ENCODE measurements at regions not wholly inside any gene's neighbourhood (a gene's known extent, or its start where the extent isn't known, plus 50 kb on each side); places are given as distances from the start of the nearest gene placed in this dataset.
"Not testable (repeated sequence)": the region's sequence is repeated elsewhere in the genome, so short reads cannot be mapped to it uniquely, and the experiment has no call there.

GRCh38 chr6:120268256-120268655 is 918.7 kb upstream of the MAN1A1 start:
- H3K4me3 ChIP-seq (ENCODE audit: low read depth, low read length); H3K9me3 ChIP-seq (ENCODE audit: control insufficient read depth, insufficient read depth, low read length); H3K27ac ChIP-seq (ENCODE audit: low read depth, low read length); H3K27me3 ChIP-seq (ENCODE audit: control insufficient read depth, insufficient read depth, low read length); H3K36me3 ChIP-seq (ENCODE audit: control insufficient read depth, insufficient read depth, low read length); H3K9ac ChIP-seq (ENCODE audit: low read depth, low read length); H3K4me1 ChIP-seq (ENCODE audit: control insufficient read depth, insufficient read depth, low read length): not testable (repeated sequence)

DNA sequence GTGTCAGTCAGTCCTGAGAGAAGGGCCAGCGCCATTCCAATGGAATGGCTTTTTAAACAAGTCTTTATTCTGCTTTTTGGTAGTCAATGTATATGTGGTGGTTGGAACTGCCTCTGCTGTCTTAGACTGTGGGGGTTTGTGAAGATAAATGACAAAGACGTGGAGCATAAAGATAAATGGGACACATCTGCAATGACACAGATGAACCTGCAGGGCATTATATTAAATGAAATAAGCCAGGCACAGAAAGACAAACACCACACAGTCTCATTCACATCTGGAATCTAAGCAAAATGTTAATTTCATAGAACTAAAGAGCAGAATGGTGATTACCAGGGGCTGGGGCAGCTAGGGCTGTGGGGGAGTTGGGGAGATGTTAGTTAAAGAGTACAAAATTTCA is 912.8 kb upstream of the MAN1A1 start:
- Histone ChIP-seq H3K9me3 (ENCODE audit: control insufficient read depth, insufficient read depth, low read length) (no peaks in the 10 kb centered on the region), H3K27ac (ENCODE audit: low read depth, low read length) (no peak overlapping the region), H3K36me3 (ENCODE audit: control insufficient read depth, insufficient read depth, low read length) (no peaks in the 10 kb centered on the region), H3K27me3 (ENCODE audit: control insufficient read depth, insufficient read depth, low read length) (no peaks in the 10 kb centered on the region), H3K9ac (ENCODE audit: low read depth, low read length) (no peak overlapping the region), H3K4me3 (ENCODE audit: low read depth, low read length) (no peak overlapping the region), H3K4me1 (ENCODE audit: control insufficient read depth, insufficient read depth, low read length) (no peaks in the 10 kb centered on the region)

- no peak overlapping the region for H3K4me3 ChIP-seq (ENCODE audit: low read depth, low read length)
- no peak overlapping the region for H3K27ac ChIP-seq (ENCODE audit: low read depth, low read length)
- no peaks in the 10 kb centered on the region for H3K9me3 ChIP-seq (ENCODE audit: control insufficient read depth, insufficient read depth, low read length)
- H3K4me1 ChIP-seq (ENCODE audit: control insufficient read depth, insufficient read depth, low read length), result no peaks in the 10 kb centered on the region
- H3K36me3 ChIP-seq (ENCODE audit: control insufficient read depth, insufficient read depth, low read length), result no peaks in the 10 kb centered on the region
- no peaks in the 10 kb centered on the region for H3K27me3 ChIP-seq (ENCODE audit: control insufficient read depth, insufficient read depth, low read length)
- no peak overlapping the region for H3K9ac ChIP-seq (ENCODE audit: low read depth, low read length)
Measured at GRCh38 chr6:120260636-120261035, 911.1 kb upstream of the MAN1A1 start.

DNA sequence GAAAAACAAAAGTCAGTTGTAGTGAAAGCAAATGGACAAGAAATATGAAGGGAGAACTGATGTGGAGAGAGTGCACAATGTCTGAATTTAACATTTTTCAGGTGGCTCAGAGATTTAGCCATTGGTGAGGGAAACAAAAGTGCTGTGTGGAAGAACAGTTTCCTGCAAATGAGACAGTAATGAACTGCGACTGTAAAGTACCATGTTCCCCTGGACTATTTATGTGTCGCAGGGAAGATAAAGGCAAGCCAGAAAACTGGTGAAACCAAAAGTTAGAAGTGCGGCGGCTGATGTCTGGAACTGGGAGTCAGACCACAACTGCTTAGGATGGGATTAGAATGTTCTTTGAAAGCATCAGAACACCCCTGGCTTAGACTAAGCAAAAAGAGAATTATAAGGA is 905.1 kb upstream of the MAN1A1 start:
- no peaks in the 10 kb centered on the region for H3K4me1 ChIP-seq (ENCODE audit: control insufficient read depth, insufficient read depth, low read length)
- no peaks in the 10 kb centered on the region for H3K9me3 ChIP-seq (ENCODE audit: control insufficient read depth, insufficient read depth, low read length)
- no peaks in the 10 kb centered on the region for H3K27me3 ChIP-seq (ENCODE audit: control insufficient read depth, insufficient read depth, low read length)
- no peak overlapping the region for H3K27ac ChIP-seq (ENCODE audit: low read depth, low read length)
- no peak overlapping the region for H3K9ac ChIP-seq (ENCODE audit: low read depth, low read length)
- H3K4me3 ChIP-seq (ENCODE audit: low read depth, low read length), result no peak overlapping the region
- H3K36me3 ChIP-seq (ENCODE audit: control insufficient read depth, insufficient read depth, low read length), result no peaks in the 10 kb centered on the region

- no peaks in the 10 kb centered on the region for H3K36me3 ChIP-seq (ENCODE audit: control insufficient read depth, insufficient read depth, low read length)
- no peak overlapping the region for H3K4me3 ChIP-seq (ENCODE audit: low read depth, low read length)
- no peaks in the 10 kb centered on the region for H3K27me3 ChIP-seq (ENCODE audit: control insufficient read depth, insufficient read depth, low read length)
- no peak overlapping the region for H3K9ac ChIP-seq (ENCODE audit: low read depth, low read length)
- no peaks in the 10 kb centered on the region for H3K4me1 ChIP-seq (ENCODE audit: control insufficient read depth, insufficient read depth, low read length)
- no peak overlapping the region for H3K27ac ChIP-seq (ENCODE audit: low read depth, low read length)
- no peaks in the 10 kb centered on the region for H3K9me3 ChIP-seq (ENCODE audit: control insufficient read depth, insufficient read depth, low read length)
Measured at GRCh38 chr6:120248451-120248850, 898.9 kb upstream of the MAN1A1 start.

GRCh38 chr6:120237221-120237620 is 887.7 kb upstream of the MAN1A1 start:
- H3K27ac ChIP-seq (ENCODE audit: low read depth, low read length), result no peak overlapping the region
- H3K4me1 ChIP-seq (ENCODE audit: control insufficient read depth, insufficient read depth, low read length), result no peaks in the 10 kb centered on the region
- H3K9ac ChIP-seq (ENCODE audit: low read depth, low read length), result no peak overlapping the region
- H3K27me3 ChIP-seq (ENCODE audit: control insufficient read depth, insufficient read depth, low read length), result no peaks in the 10 kb centered on the region
- no peaks in the 10 kb centered on the region for H3K9me3 ChIP-seq (ENCODE audit: control insufficient read depth, insufficient read depth, low read length)
- H3K4me3 ChIP-seq (ENCODE audit: low read depth, low read length), result no peak overlapping the region
- H3K36me3 ChIP-seq (ENCODE audit: control insufficient read depth, insufficient read depth, low read length), result no peaks in the 10 kb centered on the region

DNA sequence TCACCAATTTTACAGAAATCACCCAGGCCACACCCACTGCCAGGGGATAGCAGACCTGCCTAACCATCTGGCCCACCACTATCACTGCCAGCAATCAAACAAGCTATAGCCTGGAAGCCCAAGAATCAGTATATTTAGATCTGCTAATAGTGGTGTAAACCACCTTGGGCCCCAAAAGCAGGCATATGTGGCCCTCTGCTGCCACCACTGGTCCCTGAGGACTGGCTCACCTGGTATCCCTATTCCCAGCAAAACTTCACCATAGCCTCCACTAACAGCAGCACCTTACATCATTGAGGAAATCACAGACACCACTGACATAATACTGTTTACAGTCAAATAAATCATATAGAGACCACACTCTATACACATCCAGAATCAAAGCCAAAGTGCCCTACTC is 880.4 kb upstream of the MAN1A1 start:
- Histone ChIP-seq H3K9me3 (ENCODE audit: control insufficient read depth, insufficient read depth, low read length) (no peaks in the 10 kb centered on the region), H3K36me3 (ENCODE audit: control insufficient read depth, insufficient read depth, low read length) (no peaks in the 10 kb centered on the region), H3K4me1 (ENCODE audit: control insufficient read depth, insufficient read depth, low read length) (no peaks in the 10 kb centered on the region), H3K4me3 (ENCODE audit: low read depth, low read length) (no peak overlapping the region), H3K27me3 (ENCODE audit: control insufficient read depth, insufficient read depth, low read length) (no peaks in the 10 kb centered on the region), H3K9ac (ENCODE audit: low read depth, low read length) (no peak overlapping the region), H3K27ac (ENCODE audit: low read depth, low read length) (no peak overlapping the region)

DNA sequence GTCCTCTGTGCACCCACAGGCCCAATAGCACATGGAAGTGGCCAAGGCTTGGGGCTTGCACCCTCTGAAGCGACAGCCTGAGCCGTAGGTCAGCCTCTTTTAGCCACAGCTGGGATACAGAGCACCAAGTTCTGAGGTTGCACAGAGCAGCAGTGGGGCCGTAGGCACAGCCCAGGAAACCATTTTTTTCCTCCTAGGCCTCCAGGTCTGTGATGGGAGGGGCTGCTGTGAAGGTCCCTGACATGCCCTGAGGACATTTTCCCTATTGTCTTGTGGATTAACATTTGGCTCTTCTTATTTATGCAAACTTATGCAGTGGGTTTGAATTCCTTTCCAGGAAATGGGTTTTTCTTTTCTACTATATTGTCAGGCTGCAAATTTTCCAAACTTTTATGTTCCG is 878.7 kb upstream of the MAN1A1 start:
- no peaks in the 10 kb centered on the region for H3K36me3 ChIP-seq (ENCODE audit: control insufficient read depth, insufficient read depth, low read length)
- H3K4me3 ChIP-seq (ENCODE audit: low read depth, low read length), result no peak overlapping the region
- H3K27me3 ChIP-seq (ENCODE audit: control insufficient read depth, insufficient read depth, low read length), result no peaks in the 10 kb centered on the region
- no peaks in the 10 kb centered on the region for H3K9me3 ChIP-seq (ENCODE audit: control insufficient read depth, insufficient read depth, low read length)
- H3K4me1 ChIP-seq (ENCODE audit: control insufficient read depth, insufficient read depth, low read length), result no peaks in the 10 kb centered on the region
- no peak overlapping the region for H3K9ac ChIP-seq (ENCODE audit: low read depth, low read length)
- no peak overlapping the region for H3K27ac ChIP-seq (ENCODE audit: low read depth, low read length)

GRCh38 chr6:120219339-120219738 is 869.8 kb upstream of the MAN1A1 start:
- Histone ChIP-seq H3K4me3 (ENCODE audit: low read depth, low read length) (no peak overlapping the region), H3K9me3 (ENCODE audit: control insufficient read depth, insufficient read depth, low read length) (no peaks in the 10 kb centered on the region), H3K27ac (ENCODE audit: low read depth, low read length) (no peak overlapping the region), H3K27me3 (ENCODE audit: control insufficient read depth, insufficient read depth, low read length) (no peaks in the 10 kb centered on the region), H3K9ac (ENCODE audit: low read depth, low read length) (no peak overlapping the region), H3K4me1 (ENCODE audit: control insufficient read depth, insufficient read depth, low read length) (no peaks in the 10 kb centered on the region), H3K36me3 (ENCODE audit: control insufficient read depth, insufficient read depth, low read length) (no peaks in the 10 kb centered on the region)

GRCh38 chr6:120214088-120214499 is 864.5 kb upstream of the MAN1A1 start:
- H3K9ac ChIP-seq (ENCODE audit: low read depth, low read length), result no peak overlapping the region
- H3K9me3 ChIP-seq (ENCODE audit: control insufficient read depth, insufficient read depth, low read length), result no peaks in the 10 kb centered on the region
- H3K27ac ChIP-seq (ENCODE audit: low read depth, low read length), result no peak overlapping the region
- H3K27me3 ChIP-seq (ENCODE audit: control insufficient read depth, insufficient read depth, low read length), result no peaks in the 10 kb centered on the region
- no peaks in the 10 kb centered on the region for H3K4me1 ChIP-seq (ENCODE audit: control insufficient read depth, insufficient read depth, low read length)
- H3K4me3 ChIP-seq (ENCODE audit: low read depth, low read length), result no peak overlapping the region
- no peaks in the 10 kb centered on the region for H3K36me3 ChIP-seq (ENCODE audit: control insufficient read depth, insufficient read depth, low read length)

GRCh38 chr6:120211955-120212792 is 862.6 kb upstream of the MAN1A1 start:
- Histone ChIP-seq H3K27ac (ENCODE audit: low read depth, low read length) (no peak overlapping the region), H3K9ac (ENCODE audit: low read depth, low read length) (no peak overlapping the region), H3K9me3 (ENCODE audit: control insufficient read depth, insufficient read depth, low read length) (no peaks in the 10 kb centered on the region), H3K27me3 (ENCODE audit: control insufficient read depth, insufficient read depth, low read length) (no peaks in the 10 kb centered on the region), H3K4me3 (ENCODE audit: low read depth, low read length) (no peak overlapping the region), H3K4me1 (ENCODE audit: control insufficient read depth, insufficient read depth, low read length) (no peaks in the 10 kb centered on the region), H3K36me3 (ENCODE audit: control insufficient read depth, insufficient read depth, low read length) (no peaks in the 10 kb centered on the region)

Measured in HUES48 (cell line).